HG03064 (cell line): ENCODE measurements at regions not wholly inside any gene's neighbourhood (a gene's known extent, or its start where the extent isn't known, plus 50 kb on each side); places are given as distances from the start of the nearest gene placed in this dataset.

Experiments
- ATAC-seq: cut with Tn5 transposase; IDR thresholded peaks from one replicate; pipeline ENCODE4 v1.9.1; 2021; ENCODE audit warnings: low read depth; ENCODE audit not compliant: unreplicated experiment

DNA sequence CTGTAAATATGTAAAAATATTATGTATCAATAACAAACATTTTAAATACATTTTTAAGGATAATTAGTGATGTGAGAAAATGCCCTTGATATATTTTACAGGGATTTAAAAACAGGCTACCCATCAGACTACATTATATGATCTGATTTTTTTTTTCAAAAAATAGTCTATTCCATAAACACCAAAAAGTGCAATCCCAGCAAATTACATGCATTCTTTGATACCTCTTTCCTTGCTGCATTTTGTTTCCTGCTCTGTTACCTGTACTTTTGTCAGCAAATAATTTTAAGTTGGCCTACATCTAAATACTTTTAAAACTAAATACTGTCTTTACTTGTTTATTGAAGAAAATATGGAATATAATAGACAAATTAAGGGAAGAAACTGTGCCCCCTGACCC, 306.2 kb upstream of the ARID1B start:
- no peak for ATAC-seq

GRCh38 chr6:156464100-156464878, 312.9 kb upstream of the ARID1B start:
- ATAC-seq = no peak

DNA sequence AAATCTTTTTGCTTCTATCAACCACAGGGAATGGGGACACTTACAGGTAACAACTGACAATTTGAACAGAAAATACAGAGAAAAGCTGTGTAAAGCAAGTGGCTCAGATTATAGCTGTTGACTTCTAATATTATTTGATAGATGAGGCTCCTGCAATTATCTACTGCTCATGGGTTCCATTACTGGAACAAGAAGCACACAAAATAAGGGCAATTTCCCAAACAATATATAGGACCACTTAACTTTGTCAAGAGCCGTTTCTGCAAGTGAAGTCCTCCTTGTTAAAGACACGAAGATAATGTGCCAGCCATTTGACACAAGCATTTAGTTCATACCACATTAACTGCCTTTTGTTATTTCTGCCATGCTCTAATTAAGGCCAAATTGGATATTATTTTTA, 315.5 kb upstream of the ARID1B start:
- no peak for ATAC-seq

- no peak for ATAC-seq
Measured at GRCh38 chr6:156457601-156458000, 319.6 kb upstream of the ARID1B start.

GRCh38 chr6:156455847-156456246, 321.3 kb upstream of the ARID1B start:
- ATAC-seq = no peak

- no peak for ATAC-seq
Measured at GRCh38 chr6:156454867-156455266, 322.3 kb upstream of the ARID1B start.

DNA sequence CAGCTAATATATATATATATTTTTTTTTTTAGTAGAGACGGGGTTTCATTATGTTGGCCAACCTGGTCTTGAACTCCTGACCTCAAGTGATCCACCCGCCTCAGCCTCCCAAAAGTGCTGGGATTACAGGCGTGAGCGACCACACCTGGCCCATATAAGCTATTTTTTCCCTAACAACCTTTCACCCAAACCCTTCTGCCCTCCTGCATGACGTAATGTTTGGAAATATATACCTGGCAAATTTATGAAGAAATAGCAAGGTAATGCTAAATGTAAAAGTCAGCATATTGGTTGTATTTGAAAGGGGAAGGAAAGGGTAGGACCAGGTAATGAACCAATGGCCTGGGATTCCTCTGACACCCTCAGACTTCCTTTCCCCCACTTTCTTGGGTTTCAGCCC, 325.5 kb upstream of the ARID1B start:
- no peak for ATAC-seq

DNA sequence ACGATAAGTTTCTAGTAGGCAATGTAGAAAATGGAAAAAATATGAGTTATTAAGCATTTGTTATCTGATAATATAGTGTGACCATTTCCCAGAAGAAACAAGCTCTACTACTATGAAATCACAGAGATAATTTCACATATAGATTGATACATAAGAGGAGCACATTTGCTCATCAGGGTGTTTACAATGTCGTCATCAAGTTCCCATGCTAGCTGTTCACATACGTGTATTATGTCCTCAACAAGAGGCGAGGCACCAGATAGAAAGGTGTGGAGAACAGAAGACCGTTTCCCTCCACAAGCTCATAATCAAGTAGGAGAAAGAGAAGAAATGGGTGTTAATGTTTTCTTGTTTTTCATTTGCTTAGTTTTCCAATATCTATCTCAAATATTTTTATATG, 326.1 kb upstream of the ARID1B start:
- ATAC-seq = no peak

DNA sequence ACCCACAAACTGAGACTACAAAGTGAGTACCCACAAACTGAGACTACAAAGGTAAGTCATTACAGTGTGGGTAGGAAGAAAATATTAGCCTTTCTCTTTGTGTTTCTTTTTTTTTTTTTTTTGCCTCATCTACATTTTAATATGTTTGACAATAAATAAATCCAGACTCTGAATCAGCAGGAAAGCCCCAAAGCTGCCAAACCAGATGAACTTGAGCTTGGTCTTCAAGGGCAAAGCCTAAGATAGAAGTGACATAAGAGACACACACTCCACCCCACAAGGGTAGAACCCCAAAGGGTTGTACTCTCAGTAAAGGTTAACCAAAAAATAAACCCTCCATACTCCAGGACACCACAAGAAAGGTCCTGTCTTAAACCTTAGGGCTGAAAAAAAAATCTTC, 326.8 kb upstream of the ARID1B start:
- no peak for ATAC-seq

GRCh38 chr6:156449569-156449968, 327.6 kb upstream of the ARID1B start:
- no peak for ATAC-seq

GRCh38 chr6:156449128-156449527, 328.1 kb upstream of the ARID1B start:
- no peak for ATAC-seq

- no peak for ATAC-seq
Measured at GRCh38 chr6:156448579-156448978, 328.6 kb upstream of the ARID1B start.

GRCh38 chr6:156440688-156441087, 336.5 kb upstream of the ARID1B start:
- ATAC-seq = no peak

GRCh38 chr6:156438350-156438923, 338.7 kb upstream of the ARID1B start:
- no peak for ATAC-seq

DNA sequence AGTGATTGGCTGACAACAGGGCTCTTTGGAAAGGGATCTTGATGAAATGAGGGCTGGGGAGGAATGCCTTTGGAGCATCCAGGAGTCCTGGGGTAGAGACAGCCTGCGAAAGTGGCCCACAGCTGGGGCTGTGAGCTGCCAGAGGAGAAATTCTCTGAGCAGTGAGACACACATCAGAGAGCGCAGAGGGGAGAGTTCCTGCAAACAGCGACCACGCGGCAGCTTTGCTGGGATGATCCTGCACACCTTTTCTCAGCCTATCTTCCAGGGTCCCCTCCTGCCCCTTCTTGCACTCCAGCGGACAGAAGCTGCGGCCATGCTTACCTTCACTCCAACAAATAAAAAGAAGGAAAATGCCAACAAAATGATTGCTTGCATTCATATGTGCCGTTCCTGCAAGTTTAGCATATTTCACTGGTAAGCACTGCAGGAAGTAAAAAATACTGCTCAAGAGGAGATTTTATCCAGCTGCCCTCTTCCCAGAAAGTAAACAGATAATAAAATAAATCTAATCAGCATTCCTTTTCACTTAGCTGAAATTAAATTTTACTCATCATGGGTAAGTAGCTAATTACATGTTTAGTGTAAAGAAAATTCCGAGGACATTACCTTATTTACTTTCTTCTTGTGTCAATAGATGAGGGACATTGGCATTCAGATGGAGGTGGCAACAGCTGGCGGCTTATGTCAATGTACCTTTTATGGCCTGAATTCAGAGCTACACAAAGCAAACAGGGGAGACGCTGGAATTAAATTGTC, 339.9 kb upstream of the ARID1B start:
- ATAC-seq = no peak

GRCh38 chr6:156434795-156435190, 342.4 kb upstream of the ARID1B start:
- no peak for ATAC-seq

DNA sequence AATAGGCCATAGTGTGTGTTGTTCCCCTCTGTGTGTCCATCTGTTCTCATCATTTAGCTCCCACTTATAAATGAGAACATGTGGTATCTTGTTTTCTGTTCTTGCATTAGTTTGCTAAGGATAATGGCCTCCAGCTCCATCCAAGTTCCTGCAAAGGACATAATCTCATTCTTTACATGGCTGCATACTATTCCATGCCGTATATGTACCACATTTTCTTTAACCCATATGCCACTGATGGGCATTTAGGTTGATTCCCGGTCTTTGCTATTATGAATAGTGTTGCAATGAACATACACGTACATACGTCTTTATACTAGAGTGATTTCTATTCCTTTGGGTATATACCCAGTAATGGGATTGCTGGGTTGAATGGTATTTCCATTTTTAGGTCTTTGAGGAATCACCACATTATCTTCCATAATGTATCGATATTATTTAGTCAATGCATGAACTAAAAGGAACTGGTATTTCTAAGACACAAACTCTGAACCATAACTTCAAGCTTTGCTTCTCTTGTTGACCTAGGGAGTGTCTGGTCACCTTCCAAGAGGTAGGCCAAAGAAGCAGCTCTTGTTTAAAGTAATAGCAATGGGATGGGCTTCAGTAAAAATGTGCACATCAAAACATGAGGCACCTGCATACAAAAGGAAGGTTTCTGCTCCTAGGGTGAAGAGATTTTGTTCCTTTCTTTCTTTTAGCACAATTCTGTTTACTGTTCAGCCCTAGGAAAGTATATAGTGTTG, 343.0 kb upstream of the ARID1B start:
- no peak for ATAC-seq

DNA sequence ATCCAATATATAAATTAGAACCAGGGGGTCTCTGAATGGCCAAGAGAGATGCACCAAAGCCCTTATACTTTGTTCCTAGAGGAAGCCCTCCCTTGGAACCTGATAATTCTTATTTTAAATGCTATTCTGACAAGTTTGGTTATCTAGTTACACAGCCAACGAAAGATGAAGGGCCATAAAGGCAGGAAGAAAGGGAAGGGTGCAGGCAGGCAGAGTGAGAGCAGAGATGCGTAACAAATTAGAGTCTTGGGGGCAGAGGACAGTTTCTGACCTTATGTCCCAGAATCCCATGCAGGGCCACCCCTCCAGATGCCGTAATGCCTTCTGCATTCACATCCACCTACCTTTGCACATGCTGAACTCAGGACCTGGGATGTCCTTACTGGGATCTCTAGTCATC, 344.6 kb upstream of the ARID1B start:
- ATAC-seq = no peak

DNA sequence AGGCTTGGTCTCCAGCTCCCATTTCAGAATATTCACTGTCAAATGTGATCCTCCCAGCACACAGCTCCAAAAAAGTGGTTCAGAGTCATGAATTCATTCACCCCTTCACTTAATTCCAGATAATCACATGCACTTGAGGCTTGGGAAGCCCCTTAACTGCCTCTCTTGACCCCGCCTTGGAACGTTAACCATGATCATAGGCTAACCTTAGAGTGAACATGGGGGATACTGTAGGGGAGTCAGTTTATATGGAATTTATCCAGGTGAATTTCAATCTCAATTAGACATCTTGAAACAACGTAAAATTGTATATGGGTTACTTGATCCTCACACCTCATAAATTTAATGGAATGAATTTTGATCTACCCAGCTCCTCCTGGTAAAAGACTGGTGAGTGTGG, 346.8 kb upstream of the ARID1B start:
- ATAC-seq = no peak

GRCh38 chr6:156427345-156427744, 349.8 kb upstream of the ARID1B start:
- no peak for ATAC-seq

GRCh38 chr6:156425359-156426020, 351.7 kb upstream of the ARID1B start:
- no peak for ATAC-seq
